ENCODE measurements at regions not wholly inside any gene's neighbourhood (a gene's known extent, or its start where the extent isn't known, plus 50 kb on each side); places are given as distances from the start of the nearest gene placed in this dataset.

GRCh38 chr13:21798181-21798580, 127.3 kb downstream of the FGF9 start:
- Histone ChIP-seq H3K9me3 (ENCODE audit: control insufficient read depth, insufficient read depth, low read depth, low read length) (no peaks in the 10 kb centered on the region), H4K20me1 (ENCODE audit: control insufficient read depth, extremely low read depth, insufficient read depth, low read length) (no peaks in the 10 kb centered on the region), H3K36me3 (ENCODE audit: control insufficient read depth, insufficient read depth, low read length) (no peaks in the 10 kb centered on the region), H3K27me3 (ENCODE audit: control insufficient read depth, insufficient read depth, low read length) (no peaks in the 10 kb centered on the region), H3K4me3 (replicated peaks in 1 of 4; ENCODE audit: control extremely low read depth in 1 of 4, insufficient read depth in 1 of 4, low read depth in 3 of 4, low read length in 4 of 4) (no peak overlapping the region), H3K79me2 (ENCODE audit: control insufficient read depth, insufficient read depth, low read length) (no peaks in the 10 kb centered on the region), H3K27ac (ENCODE audit: insufficient read depth, low read length) (no peak overlapping the region), H2AFZ (ENCODE audit: low read length) (no peak overlapping the region), H3K4me2 (ENCODE audit: extremely low read depth, insufficient read depth, low read length) (no peak overlapping the region), H3K9ac (ENCODE audit: insufficient read depth, low read length) (no peak overlapping the region), H3K4me1 (ENCODE audit: control insufficient read depth, extremely low read depth, insufficient read depth, low read length) (no peaks in the 10 kb centered on the region)
- TF ChIP-seq CTCF (conservative IDR thresholded peaks at IDR 0.05 in 1 of 2, IDR thresholded peaks at IDR 0.05 in 1 of 2; ENCODE audit: low read depth in 1 of 2, low read length in 2 of 2) (no peak), EZH2 (IDR thresholded peaks at IDR 0.05; ENCODE audit: low read length, missing control alignments) (no peak)
- no peak for DNase-seq (ENCODE audit: low read depth in 2 of 2)

- DNase-seq (ENCODE audit: low read depth in 2 of 2): no peak
- no peak overlapping the region for H3K4me3 ChIP-seq (replicated peaks in 1 of 4; ENCODE audit: control extremely low read depth in 1 of 4, insufficient read depth in 1 of 4, low read depth in 3 of 4, low read length in 4 of 4)
- H3K27ac ChIP-seq (ENCODE audit: insufficient read depth, low read length): no peak overlapping the region
- no peak for TF ChIP-seq CTCF (conservative IDR thresholded peaks at IDR 0.05 in 1 of 2, IDR thresholded peaks at IDR 0.05 in 1 of 2; ENCODE audit: low read depth in 1 of 2, low read length in 2 of 2)
- TF ChIP-seq EZH2 (IDR thresholded peaks at IDR 0.05; ENCODE audit: low read length, missing control alignments): no peak
- H3K9ac ChIP-seq (ENCODE audit: insufficient read depth, low read length): no peak overlapping the region
- H3K36me3 ChIP-seq (ENCODE audit: control insufficient read depth, insufficient read depth, low read length): no peaks in the 10 kb centered on the region
- no peak overlapping the region for H2AFZ ChIP-seq (ENCODE audit: low read length)
- no peaks in the 10 kb centered on the region for H3K4me1 ChIP-seq (ENCODE audit: control insufficient read depth, extremely low read depth, insufficient read depth, low read length)
- H3K79me2 ChIP-seq (ENCODE audit: control insufficient read depth, insufficient read depth, low read length): no peaks in the 10 kb centered on the region
- H3K27me3 ChIP-seq (ENCODE audit: control insufficient read depth, insufficient read depth, low read length): no peaks in the 10 kb centered on the region
- no peak overlapping the region for H3K4me2 ChIP-seq (ENCODE audit: extremely low read depth, insufficient read depth, low read length)
- no peaks in the 10 kb centered on the region for H3K9me3 ChIP-seq (ENCODE audit: control insufficient read depth, insufficient read depth, low read depth, low read length)
- H4K20me1 ChIP-seq (ENCODE audit: control insufficient read depth, extremely low read depth, insufficient read depth, low read length): no peaks in the 10 kb centered on the region
Observed at GRCh38 chr13:21799671-21800070, 128.8 kb downstream of the FGF9 start.

- no peaks in the 10 kb centered on the region for H3K36me3 ChIP-seq (ENCODE audit: control insufficient read depth, insufficient read depth, low read length)
- no peak overlapping the region for H3K4me3 ChIP-seq (replicated peaks in 1 of 4; ENCODE audit: control extremely low read depth in 1 of 4, insufficient read depth in 1 of 4, low read depth in 3 of 4, low read length in 4 of 4)
- no peaks in the 10 kb centered on the region for H4K20me1 ChIP-seq (ENCODE audit: control insufficient read depth, extremely low read depth, insufficient read depth, low read length)
- H3K4me2 ChIP-seq (ENCODE audit: extremely low read depth, insufficient read depth, low read length): no peak overlapping the region
- H3K27me3 ChIP-seq (ENCODE audit: control insufficient read depth, insufficient read depth, low read length): no peaks in the 10 kb centered on the region
- no peak overlapping the region for H3K27ac ChIP-seq (ENCODE audit: insufficient read depth, low read length)
- H3K9ac ChIP-seq (ENCODE audit: insufficient read depth, low read length): no peak overlapping the region
- no peak for DNase-seq (ENCODE audit: low read depth in 2 of 2)
- no peaks in the 10 kb centered on the region for H3K4me1 ChIP-seq (ENCODE audit: control insufficient read depth, extremely low read depth, insufficient read depth, low read length)
- no peak for TF ChIP-seq CTCF (conservative IDR thresholded peaks at IDR 0.05 in 1 of 2, IDR thresholded peaks at IDR 0.05 in 1 of 2; ENCODE audit: low read depth in 1 of 2, low read length in 2 of 2)
- no peak for TF ChIP-seq EZH2 (IDR thresholded peaks at IDR 0.05; ENCODE audit: low read length, missing control alignments)
- H2AFZ ChIP-seq (ENCODE audit: low read length): no peak overlapping the region
- H3K9me3 ChIP-seq (ENCODE audit: control insufficient read depth, insufficient read depth, low read depth, low read length): no peaks in the 10 kb centered on the region
- no peaks in the 10 kb centered on the region for H3K79me2 ChIP-seq (ENCODE audit: control insufficient read depth, insufficient read depth, low read length)
Observed at GRCh38 chr13:21800837-21801616, 130.2 kb downstream of the FGF9 start.
